Nephron (organoid): ENCODE measurements at regions not wholly inside any gene's neighbourhood (a gene's known extent, or its start where the extent isn't known, plus 50 kb on each side); places are given as distances from the start of the nearest gene placed in this dataset.

Experiments
- H3K27ac Mint-ChIP-seq, 3 experiments: 2 replicates each; pipeline ENCODE4 v1.8.0; 2020; ENCODE audit warnings: mixed read lengths in 3 of 3, mild to moderate bottlenecking in 2 of 3, moderate library complexity in 1 of 3
- H3K27me3 Mint-ChIP-seq: 2 replicates; pipeline ENCODE4 v1.8.0; 2021; ENCODE audit warnings: low read depth, mild to moderate bottlenecking, moderate library complexity, mixed read lengths
- H3K36me3 Mint-ChIP-seq: 2 replicates; pipeline ENCODE4 v1.8.0; 2020; ENCODE audit warnings: low read depth, mixed read lengths
- H3K4me1 Mint-ChIP-seq: 2 replicates; pipeline ENCODE4 v1.8.0; 2020; ENCODE audit warnings: mixed read lengths
- H3K4me3 Mint-ChIP-seq, 3 experiments: 2 replicates each; pipeline ENCODE4 v1.8.0; 2020; ENCODE audit warnings: mild to moderate bottlenecking in 3 of 3, mixed read lengths in 3 of 3, moderate library complexity in 2 of 3
- H3K9me3 Mint-ChIP-seq: 2 replicates; pipeline ENCODE4 v1.8.0; 2020; ENCODE audit warnings: mixed read lengths
- TF ChIP-seq, protein P1 (sequence below), 3 experiments: fragments of 200-600 bp; sonication (generic); IDR thresholded peaks; one replicate each; pipeline ENCODE4 v1.5.0; 2021; ENCODE audit warnings: antibody characterized with exemption in 3 of 3; ENCODE audit not compliant: unreplicated experiment in 3 of 3

DNA sequence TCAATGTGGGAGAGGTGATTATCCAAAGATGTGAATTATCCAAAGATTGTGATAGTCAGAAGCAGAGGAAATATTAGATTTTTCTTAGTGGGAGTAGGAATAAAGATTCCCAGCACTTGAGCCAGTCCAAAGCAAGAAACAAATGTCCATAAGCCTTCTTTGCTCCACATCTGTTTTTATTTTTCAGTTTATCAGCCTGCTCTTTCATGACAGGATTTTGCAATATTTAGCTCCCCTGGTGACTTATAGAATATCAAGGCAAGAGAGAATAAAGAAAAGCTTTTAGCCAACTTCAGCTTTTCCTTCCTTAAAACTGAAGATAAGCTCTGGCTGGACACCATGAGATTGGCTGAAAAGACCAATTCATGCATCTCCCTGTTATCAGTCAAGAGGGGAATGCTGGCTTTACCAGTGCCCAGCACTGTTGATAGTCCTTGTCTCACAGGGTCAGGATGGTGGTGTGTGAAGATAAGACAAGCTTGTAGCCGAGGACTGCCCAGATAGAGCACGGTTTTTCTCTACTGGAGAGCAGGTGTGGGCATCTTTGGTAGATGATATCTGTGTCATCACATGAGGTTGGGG lies 706.5 kb downstream of the KCNJ2 start:
- TF ChIP-seq, protein P1, sequence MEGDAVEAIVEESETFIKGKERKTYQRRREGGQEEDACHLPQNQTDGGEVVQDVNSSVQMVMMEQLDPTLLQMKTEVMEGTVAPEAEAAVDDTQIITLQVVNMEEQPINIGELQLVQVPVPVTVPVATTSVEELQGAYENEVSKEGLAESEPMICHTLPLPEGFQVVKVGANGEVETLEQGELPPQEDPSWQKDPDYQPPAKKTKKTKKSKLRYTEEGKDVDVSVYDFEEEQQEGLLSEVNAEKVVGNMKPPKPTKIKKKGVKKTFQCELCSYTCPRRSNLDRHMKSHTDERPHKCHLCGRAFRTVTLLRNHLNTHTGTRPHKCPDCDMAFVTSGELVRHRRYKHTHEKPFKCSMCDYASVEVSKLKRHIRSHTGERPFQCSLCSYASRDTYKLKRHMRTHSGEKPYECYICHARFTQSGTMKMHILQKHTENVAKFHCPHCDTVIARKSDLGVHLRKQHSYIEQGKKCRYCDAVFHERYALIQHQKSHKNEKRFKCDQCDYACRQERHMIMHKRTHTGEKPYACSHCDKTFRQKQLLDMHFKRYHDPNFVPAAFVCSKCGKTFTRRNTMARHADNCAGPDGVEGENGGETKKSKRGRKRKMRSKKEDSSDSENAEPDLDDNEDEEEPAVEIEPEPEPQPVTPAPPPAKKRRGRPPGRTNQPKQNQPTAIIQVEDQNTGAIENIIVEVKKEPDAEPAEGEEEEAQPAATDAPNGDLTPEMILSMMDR (IDR thresholded peaks at IDR 0.05; ENCODE audit: unreplicated experiment in 3 of 3), result no peak
- no peaks in the 10 kb centered on the region for H3K27me3 Mint-ChIP-seq

DNA sequence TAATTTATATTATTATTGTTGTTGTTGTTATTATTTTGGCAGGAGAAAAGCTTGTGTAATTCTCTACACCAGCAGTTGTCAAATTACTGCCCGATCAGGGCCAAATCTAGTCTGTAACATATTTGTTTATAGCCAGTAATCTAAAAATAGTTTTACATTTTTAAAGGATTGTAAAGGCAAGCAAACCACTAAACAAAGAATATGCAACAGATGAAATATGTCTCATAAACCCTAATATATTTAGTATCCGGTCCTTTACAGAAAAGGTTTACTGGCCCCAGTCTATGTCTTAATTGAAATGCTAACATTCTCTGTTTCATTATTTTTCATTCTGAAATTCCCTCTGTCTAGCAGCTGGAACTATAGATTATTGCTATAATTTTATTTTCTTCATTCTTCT lies 709.5 kb downstream of the KCNJ2 start:
- H3K9me3 Mint-ChIP-seq, result peaks cover 2% of the 10 kb centered on the region
- no peak overlapping the region for H3K27ac Mint-ChIP-seq
- peaks cover 38% of the 10 kb centered on the region for H3K4me1 Mint-ChIP-seq
- no peak overlapping the region for H3K4me3 Mint-ChIP-seq
- H3K27me3 Mint-ChIP-seq, result peaks cover 12% of the 10 kb centered on the region
- TF ChIP-seq, protein P1 (IDR thresholded peaks at IDR 0.05; ENCODE audit: unreplicated experiment in 3 of 3), result no peak
- no peaks in the 10 kb centered on the region for H3K36me3 Mint-ChIP-seq

More for the DNA sequence above, 706.5 kb downstream of the KCNJ2 start:
- Mint-ChIP-seq H3K27ac (peak overlapping the region in 2 of 3 experiments; percentile 60 to 61), H3K36me3 (no peaks in the 10 kb centered on the region), H3K9me3 (no peaks in the 10 kb centered on the region), H3K4me3 (no peak overlapping the region), H3K4me1 (peaks cover 55% of the 10 kb centered on the region)

DNA sequence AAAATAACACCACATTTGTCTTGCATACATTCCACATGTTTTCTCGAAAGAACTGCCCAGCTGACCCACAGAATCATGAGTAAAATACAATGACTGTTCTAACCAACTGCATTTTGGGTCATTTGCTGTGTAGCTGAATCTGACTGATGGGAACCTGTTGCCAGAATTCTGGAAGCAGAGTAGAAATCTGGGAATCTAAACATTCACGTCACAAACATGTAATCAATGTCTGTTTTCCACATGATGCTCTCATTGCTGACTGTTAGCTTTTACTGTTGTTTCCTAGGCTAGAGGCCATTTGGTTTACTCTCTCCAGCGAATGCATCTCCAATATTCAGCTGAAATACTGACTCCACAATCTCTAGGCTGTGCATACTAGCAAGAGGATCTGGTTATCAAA lies 710.1 kb downstream of the KCNJ2 start:
- Mint-ChIP-seq H3K4me3 (no peak overlapping the region), H3K36me3 (no peaks in the 10 kb centered on the region), H3K27me3 (peaks cover 12% of the 10 kb centered on the region), H3K9me3 (peaks cover 2% of the 10 kb centered on the region), H3K4me1 (peaks cover 38% of the 10 kb centered on the region), H3K27ac (no peak overlapping the region)
- TF ChIP-seq, protein P1 (IDR thresholded peaks at IDR 0.05; ENCODE audit: unreplicated experiment in 3 of 3), result no peak

DNA sequence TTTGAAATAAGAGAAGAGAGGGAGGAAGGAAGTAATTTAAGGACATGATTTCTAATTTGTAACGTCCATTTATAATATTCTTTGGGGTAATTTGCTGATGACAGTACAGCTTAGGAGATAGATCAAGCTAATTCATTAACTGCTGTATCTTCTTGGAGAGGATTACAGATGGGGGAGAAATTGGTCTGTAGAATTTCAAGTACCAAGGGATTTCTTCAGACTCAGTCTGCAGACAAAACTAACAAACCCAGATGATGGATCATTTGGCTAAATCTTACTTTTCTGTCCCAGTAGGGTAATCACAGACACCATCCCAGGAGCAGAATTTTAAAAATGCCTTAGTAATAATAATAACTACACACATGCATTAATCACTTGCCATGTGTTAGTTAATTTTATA lies 711.8 kb downstream of the KCNJ2 start:
- Mint-ChIP-seq H3K4me3 (no peak overlapping the region), H3K27ac (no peak overlapping the region), H3K9me3 (peaks cover 2% of the 10 kb centered on the region), H3K4me1 (peaks cover 28% of the 10 kb centered on the region), H3K27me3 (peaks cover 12% of the 10 kb centered on the region), H3K36me3 (no peaks in the 10 kb centered on the region)
- TF ChIP-seq, protein P1 (IDR thresholded peaks at IDR 0.05; ENCODE audit: unreplicated experiment in 3 of 3), result no peak

DNA sequence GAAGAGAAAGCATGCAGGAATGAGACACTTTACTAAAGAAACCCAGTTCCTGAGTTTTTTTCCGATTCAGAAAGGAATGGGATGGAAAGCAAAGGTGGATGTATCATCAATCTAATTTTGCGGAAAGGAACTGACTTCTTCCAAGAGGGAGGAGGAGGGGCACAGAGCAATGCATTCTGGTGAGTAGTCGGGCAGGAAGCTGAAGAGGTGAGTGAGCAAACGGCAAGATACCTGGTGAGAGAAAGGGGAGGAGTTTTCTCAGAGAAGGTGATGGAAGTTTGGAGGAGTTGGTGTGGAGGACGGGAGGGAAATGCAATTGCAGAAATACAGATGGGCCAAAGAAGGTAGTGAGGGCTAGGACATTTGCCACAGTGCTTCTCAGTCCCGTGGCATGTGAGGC lies 713.2 kb downstream of the KCNJ2 start:
- no peak overlapping the region for H3K27ac Mint-ChIP-seq

DNA sequence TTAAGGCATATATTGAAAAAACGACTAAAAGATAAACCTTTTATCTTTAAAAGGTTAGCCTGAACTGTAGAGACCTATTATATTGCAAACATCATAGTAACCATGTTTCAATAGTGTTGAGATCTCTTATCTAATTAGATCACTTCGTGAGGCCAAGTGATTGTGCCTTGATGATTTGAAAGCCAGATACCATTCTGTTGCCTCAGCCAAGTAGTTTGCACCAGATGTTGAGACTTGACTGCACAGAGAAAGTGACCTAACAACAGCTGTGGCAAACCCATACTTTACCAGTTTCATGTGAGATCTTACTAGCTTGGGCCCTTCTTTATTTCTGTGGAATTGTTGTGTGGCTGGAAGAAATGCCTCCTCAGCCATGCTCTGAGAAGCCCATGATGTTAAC lies 717.3 kb downstream of the KCNJ2 start:
- H3K27me3 Mint-ChIP-seq, result peaks cover 12% of the 10 kb centered on the region
- TF ChIP-seq, protein P1 (IDR thresholded peaks at IDR 0.05; ENCODE audit: unreplicated experiment in 3 of 3), result no peak
- no peaks in the 10 kb centered on the region for H3K36me3 Mint-ChIP-seq
- no peak overlapping the region for H3K4me3 Mint-ChIP-seq
- H3K4me1 Mint-ChIP-seq, result no peaks in the 10 kb centered on the region
- peaks cover 2% of the 10 kb centered on the region for H3K9me3 Mint-ChIP-seq
- H3K27ac Mint-ChIP-seq, result no peak overlapping the region

More for the DNA sequence above, 713.2 kb downstream of the KCNJ2 start:
- peaks cover 12% of the 10 kb centered on the region for H3K27me3 Mint-ChIP-seq
- H3K36me3 Mint-ChIP-seq, result no peaks in the 10 kb centered on the region
- H3K9me3 Mint-ChIP-seq, result peaks cover 2% of the 10 kb centered on the region
- TF ChIP-seq, protein P1 (IDR thresholded peaks at IDR 0.05; ENCODE audit: unreplicated experiment in 3 of 3), result no peak
- H3K4me1 Mint-ChIP-seq, result peaks cover 23% of the 10 kb centered on the region
- no peak overlapping the region for H3K4me3 Mint-ChIP-seq
